ENCODE measurements at regions not wholly inside any gene's neighbourhood (a gene's known extent, or its start where the extent isn't known, plus 50 kb on each side); places are given as distances from the start of the nearest gene placed in this dataset.

DNA sequence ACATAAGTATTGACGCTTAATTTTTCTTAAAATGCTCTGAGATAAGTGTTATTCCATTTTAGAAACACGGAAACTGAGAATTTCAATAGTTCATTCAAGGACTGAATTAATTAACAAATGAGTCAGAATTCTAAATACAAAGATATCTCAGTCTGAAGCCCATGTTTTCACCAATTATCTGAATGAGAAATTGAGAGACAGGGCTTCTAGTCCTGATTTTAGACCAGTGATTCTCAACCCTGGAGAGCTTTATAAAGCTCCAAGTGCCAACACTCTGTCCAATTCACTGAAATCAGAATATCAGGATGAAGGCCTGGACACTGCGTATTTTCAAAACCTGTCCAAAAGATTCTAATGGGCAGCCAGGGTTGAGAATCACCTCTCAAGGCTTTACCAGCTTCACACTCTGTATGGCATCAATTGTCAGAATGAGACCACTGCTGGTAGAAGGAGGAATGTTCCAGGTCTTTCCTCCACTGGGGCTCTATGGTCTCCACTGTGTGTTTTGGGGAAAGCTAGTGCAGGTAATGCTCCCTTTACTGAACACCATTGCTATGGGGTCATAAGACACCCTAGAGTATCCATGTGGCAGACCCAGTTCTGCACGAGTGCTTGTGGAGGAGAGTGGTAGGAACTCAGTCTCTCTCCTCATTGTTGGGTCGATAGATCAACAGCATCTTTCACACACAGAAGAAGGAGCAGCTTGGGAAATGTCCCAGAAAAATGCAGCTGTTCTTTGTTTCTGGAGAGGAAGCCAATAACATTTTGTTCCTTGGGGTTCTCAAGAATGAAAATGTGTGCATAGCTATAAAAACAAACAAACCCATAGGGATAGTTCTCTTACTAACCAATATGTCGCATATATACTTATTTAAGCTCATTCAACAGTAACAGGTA, 99.7 kb upstream of the OSMR start:
- TF ChIP-seq POLR2AphosphoS5 (IDR thresholded peaks at IDR 0.05; ENCODE audit: low read depth, low read length) (no peak), SIN3A (IDR thresholded peaks at IDR 0.05; ENCODE audit: borderline replicate concordance, insufficient read depth, low read length) (no peak), TAF1 (IDR thresholded peaks at IDR 0.05; ENCODE audit: borderline replicate concordance, insufficient read depth, low read length) (no peak), FOXP2 (optimal IDR thresholded peaks at IDR 0.05; ENCODE audit: borderline replicate concordance, extremely low read depth, extremely low read length, insufficient read depth) (no peak)
- TF ChIP-seq, protein P1, sequence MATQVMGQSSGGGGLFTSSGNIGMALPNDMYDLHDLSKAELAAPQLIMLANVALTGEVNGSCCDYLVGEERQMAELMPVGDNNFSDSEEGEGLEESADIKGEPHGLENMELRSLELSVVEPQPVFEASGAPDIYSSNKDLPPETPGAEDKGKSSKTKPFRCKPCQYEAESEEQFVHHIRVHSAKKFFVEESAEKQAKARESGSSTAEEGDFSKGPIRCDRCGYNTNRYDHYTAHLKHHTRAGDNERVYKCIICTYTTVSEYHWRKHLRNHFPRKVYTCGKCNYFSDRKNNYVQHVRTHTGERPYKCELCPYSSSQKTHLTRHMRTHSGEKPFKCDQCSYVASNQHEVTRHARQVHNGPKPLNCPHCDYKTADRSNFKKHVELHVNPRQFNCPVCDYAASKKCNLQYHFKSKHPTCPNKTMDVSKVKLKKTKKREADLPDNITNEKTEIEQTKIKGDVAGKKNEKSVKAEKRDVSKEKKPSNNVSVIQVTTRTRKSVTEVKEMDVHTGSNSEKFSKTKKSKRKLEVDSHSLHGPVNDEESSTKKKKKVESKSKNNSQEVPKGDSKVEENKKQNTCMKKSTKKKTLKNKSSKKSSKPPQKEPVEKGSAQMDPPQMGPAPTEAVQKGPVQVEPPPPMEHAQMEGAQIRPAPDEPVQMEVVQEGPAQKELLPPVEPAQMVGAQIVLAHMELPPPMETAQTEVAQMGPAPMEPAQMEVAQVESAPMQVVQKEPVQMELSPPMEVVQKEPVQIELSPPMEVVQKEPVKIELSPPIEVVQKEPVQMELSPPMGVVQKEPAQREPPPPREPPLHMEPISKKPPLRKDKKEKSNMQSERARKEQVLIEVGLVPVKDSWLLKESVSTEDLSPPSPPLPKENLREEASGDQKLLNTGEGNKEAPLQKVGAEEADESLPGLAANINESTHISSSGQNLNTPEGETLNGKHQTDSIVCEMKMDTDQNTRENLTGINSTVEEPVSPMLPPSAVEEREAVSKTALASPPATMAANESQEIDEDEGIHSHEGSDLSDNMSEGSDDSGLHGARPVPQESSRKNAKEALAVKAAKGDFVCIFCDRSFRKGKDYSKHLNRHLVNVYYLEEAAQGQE (IDR thresholded peaks at IDR 0.05; ENCODE audit: insufficient read depth in 1 of 2, low read depth in 2 of 2, low read length in 2 of 2), result no peak

DNA sequence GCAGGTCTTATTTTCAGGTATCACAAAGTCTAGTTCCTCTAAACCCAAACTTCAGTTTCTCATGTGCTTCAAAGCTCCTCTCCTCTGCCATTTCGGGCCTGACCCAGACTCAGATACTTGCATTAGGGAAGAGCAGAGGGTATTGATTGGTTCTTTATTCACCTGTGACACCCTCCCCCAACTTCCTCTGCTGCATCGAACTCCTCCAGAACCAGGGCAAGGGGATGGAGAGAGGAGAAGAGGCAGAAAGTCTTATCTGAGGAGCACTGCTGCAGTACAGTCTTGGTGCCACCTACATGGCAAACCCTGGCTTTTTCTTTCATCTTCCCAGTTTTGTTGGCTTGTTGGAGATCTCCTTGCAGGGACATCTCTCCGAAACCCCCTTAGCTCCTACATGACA, 96.0 kb upstream of the OSMR start:
- TF ChIP-seq FOXP2 (optimal IDR thresholded peaks at IDR 0.05; ENCODE audit: borderline replicate concordance, extremely low read depth, extremely low read length, insufficient read depth) (no peak), TAF1 (IDR thresholded peaks at IDR 0.05; ENCODE audit: borderline replicate concordance, insufficient read depth, low read length) (no peak), POLR2AphosphoS5 (IDR thresholded peaks at IDR 0.05; ENCODE audit: low read depth, low read length) (no peak), SIN3A (IDR thresholded peaks at IDR 0.05; ENCODE audit: borderline replicate concordance, insufficient read depth, low read length) (no peak)

DNA sequence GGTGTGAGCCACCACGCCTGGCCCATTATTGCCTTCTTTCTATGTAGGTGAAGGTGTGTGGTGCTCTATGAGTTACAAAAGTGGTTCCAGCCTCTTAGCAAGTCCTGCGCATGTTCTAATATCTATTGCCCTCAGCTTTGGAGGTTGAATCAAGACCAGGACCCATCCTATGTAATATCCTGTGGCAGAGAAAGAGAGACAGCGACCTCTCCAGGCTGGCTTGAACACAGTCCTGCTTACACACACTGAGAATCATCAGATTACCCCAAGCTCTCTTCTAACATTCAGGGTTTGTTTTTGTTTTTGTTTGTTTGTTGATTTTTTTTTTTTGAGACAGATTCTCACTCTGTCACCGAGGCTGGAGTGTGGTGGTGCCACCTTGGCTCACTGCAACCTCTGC, 94.7 kb upstream of the OSMR start:
- TF ChIP-seq, protein P1 (IDR thresholded peaks at IDR 0.05; ENCODE audit: insufficient read depth in 1 of 2, low read depth in 2 of 2, low read length in 2 of 2), result no peak
- TF ChIP-seq FOXP2 (optimal IDR thresholded peaks at IDR 0.05; ENCODE audit: borderline replicate concordance, extremely low read depth, extremely low read length, insufficient read depth) (no peak), POLR2AphosphoS5 (IDR thresholded peaks at IDR 0.05; ENCODE audit: low read depth, low read length) (no peak), TAF1 (IDR thresholded peaks at IDR 0.05; ENCODE audit: borderline replicate concordance, insufficient read depth, low read length) (no peak), SIN3A (IDR thresholded peaks at IDR 0.05; ENCODE audit: borderline replicate concordance, insufficient read depth, low read length) (no peak)

DNA sequence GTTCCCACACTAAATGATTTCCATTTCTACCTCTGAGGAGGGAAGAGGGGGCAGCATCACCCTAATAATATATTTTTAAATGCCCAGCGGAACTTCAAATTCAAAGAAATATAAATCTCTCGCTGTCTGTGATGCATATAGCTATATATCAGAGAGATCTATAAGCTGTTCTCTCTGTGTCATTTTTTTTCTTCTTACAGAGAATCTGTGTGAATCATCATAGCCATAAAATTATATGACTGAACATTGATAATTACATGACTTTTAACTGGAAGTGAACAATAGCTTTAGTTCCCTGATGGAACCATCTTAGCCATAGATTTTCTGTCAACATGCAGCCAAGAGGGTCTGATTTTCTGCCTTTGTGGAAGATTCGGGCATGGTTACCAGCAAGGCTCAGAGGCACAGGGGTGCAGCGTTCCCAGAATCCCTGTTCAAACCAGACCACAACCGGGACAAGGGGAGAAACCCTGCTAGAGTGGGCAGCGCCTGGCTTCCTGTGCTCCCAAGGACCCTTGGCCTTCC, 93.7 kb upstream of the OSMR start:
- TF ChIP-seq TAF1 (IDR thresholded peaks at IDR 0.05; ENCODE audit: borderline replicate concordance, insufficient read depth, low read length), result no peak
- TF ChIP-seq SIN3A (IDR thresholded peaks at IDR 0.05; ENCODE audit: borderline replicate concordance, insufficient read depth, low read length), result no peak
- TF ChIP-seq FOXP2 (optimal IDR thresholded peaks at IDR 0.05; ENCODE audit: borderline replicate concordance, extremely low read depth, extremely low read length, insufficient read depth), result no peak
- TF ChIP-seq POLR2AphosphoS5 (IDR thresholded peaks at IDR 0.05; ENCODE audit: low read depth, low read length), result no peak
- TF ChIP-seq, protein P1 (IDR thresholded peaks at IDR 0.05; ENCODE audit: insufficient read depth in 1 of 2, low read depth in 2 of 2, low read length in 2 of 2), result no peak

DNA sequence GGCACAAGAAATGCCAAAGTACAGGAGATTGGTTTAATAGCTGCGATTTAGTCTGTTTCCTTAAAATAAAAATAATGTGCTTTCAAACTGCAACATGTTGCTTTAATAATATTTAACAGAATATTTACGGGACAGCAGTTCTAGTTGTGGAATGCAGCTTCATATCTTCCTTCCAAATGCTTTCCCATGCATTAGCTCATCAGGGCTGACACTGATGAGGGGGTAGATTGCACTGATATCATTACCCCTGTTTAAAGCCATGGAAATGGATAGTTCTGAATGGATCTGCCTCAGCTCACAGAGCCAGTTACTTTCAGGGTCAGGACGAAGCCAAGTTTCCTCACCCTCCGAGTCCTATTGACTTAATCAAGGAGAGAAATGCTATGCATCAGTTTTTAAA, 93.2 kb upstream of the OSMR start:
- TF ChIP-seq, protein P1 (IDR thresholded peaks at IDR 0.05; ENCODE audit: insufficient read depth in 1 of 2, low read depth in 2 of 2, low read length in 2 of 2), result no peak

Measured in PFSK-1 (cell line).